Activated T-helper 1 cell treated with anti-CD3 and anti-CD28 coated beads, Interleukin-2, amount 50 U/mL, for 16 hours (primary cell): ENCODE measurements at regions not wholly inside any gene's neighbourhood (a gene's known extent, or its start where the extent isn't known, plus 50 kb on each side); places are given as distances from the start of the nearest gene placed in this dataset.

Experiments used
- DNase-seq, 2 donors: peaks; one replicate each; pipeline ENCODE4 v3.0.0-alpha.2; 2020; ENCODE audit warnings: low read depth in 1 of 2, low spot score in 1 of 2

DNA sequence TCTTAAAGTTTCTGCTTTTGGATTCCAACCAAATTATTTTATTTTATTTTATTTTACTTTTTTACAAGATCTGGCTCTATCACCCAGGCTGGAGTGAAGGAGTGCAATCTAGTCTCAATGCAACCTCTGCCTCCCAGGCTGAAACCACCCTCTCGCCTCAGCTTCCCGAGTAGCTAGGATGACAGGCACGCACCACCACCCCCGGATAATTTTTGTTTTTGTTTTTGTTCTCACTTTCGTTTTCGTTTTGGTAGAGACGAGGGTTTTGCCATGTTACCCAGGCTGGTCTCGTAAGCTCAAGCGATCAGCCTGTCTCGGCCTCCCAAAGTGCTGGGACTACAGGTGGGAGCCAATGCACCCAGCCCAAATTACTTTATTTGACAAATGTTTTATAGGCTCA lies 219.8 kb downstream of the ETS1 start:
- DNase-seq = no peak

GRCh38 chr11:128365044-128365443 lies 222.3 kb downstream of the ETS1 start:
- no peak for DNase-seq

- no peak for DNase-seq
Observed at GRCh38 chr11:128361451-128362020, 225.8 kb downstream of the ETS1 start.

DNA sequence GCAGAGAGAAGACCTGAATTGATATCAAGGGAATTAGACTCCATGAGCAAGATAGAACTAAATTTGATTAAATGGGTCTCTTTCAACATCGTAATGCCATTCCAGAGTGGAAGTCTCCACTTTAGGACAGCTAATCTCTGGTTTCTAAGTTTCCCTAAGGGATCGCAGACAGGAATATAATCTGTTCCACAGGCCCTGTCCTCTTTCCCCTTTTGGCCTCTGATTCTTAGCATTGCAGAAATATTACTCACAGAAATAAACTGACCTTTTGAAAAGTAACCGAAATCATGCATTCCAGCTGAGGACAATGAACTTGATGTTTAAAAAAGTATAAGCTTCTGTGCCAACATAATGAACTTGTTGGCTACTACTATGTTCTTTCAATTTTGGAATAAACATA lies 227.8 kb downstream of the ETS1 start:
- DNase-seq = no peak

- DNase-seq = no peak
Observed at GRCh38 chr11:128357073-128357472, 230.3 kb downstream of the ETS1 start.

GRCh38 chr11:128355558-128355957 lies 231.8 kb downstream of the ETS1 start:
- DNase-seq = no peak

DNA sequence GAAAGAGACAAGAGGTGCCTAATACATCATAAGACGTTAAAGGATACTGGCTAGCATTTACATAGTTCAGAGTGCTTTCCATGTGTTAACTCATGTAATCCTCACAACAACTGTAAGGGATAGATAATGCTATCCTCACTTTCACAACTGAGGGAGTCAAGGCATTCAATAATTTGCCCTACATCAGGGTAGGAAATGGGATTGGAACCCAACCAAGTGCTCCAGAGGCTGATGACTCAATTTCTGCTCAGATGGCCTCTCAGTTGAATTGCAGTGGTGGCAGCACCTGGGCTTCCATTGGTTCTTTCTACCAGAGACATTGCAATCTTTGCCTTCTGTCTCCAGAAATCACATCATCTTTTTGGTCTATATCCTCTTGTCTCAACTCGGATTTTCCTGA lies 232.9 kb downstream of the ETS1 start:
- DNase-seq = no peak

- DNase-seq = no peak
Observed at GRCh38 chr11:128351168-128351567, 236.2 kb downstream of the ETS1 start.

DNA sequence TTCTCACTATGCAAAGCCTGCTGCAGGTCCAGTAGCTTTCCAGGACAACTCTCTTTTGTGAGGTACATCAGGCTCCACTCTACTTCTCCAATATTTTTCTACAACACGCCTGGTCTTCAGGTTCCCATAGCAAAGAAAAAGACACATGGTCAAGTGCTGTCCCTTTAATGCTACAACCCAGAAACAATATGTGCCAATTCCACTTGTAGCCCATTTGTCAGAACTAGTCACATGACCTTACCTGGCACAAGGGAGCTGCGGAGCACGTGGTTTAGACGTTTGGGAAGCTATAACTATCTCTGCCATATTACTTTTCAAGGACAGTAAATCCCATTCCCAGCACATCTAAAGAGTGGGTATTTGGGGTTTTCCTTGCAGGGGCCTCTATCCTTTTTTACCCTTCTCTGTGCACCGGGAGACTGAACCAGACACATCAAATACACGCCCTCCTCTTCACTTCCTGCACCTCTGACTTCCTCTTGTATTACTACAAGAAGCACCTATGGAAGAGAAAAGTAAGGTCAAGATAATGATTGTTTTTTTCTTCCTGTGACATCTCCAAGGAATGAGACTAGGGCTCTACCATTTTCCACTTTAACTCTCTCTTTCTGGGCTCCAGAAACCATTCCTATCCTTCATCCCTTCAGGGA lies 237.6 kb downstream of the ETS1 start:
- DNase-seq = no peak

DNA sequence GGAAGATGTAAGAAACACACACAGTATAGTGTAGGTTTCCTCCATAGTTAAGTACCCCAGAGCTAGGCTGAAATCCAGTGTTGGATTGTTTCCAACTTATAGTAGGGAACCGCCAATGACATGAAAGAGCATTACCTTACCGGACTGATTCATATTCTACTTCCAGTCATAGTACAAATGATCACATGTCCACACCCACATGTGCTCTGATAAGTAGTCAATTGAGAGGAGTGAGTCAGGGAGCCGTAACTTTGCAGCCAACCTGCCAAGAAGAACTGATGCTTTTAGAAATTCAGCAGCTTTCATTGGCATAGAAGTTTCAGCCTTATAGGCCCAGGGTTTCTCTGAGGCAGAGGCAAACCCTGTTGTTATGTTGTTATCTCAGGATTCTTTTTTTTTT lies 240.6 kb downstream of the ETS1 start:
- DNase-seq = no peak

GRCh38 chr11:128345316-128345715 lies 242.0 kb downstream of the ETS1 start:
- no peak for DNase-seq

DNA sequence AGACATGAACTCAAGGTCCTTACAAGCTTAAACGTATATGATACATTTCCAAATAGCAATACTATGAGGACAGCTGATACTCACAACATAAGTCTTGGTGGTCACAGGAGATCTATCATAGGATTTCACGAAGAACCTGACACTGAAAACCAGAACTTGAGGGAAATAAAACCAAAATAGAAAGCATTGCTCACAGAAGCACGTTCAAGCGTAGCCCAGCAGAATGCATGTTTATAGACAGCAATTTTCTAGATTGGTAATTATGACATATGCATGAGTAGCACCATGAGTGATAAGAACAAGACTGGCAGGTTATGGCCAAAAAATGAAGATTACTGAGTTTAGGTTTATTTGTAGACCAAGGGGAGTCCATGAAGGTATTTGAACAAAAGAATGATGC lies 243.5 kb downstream of the ETS1 start:
- no peak for DNase-seq

DNA sequence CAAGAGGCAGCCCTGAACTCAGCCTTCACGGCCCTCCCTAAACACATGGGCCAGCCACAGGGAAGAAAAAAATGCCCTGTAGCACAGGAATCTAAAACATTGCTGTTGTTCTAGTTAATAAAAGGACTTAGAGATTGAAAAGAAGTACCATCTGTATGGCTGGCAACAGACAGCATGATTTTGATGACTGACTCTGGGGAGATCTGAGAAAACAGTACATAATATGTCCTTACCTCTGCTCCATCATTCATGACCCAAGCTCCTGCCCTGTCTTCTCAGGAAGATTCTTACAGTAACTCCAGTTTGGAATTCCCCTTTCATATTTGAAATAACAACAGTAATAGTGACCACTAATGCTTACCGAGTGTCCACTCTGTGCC lies 244.2 kb downstream of the ETS1 start:
- no peak for DNase-seq

DNA sequence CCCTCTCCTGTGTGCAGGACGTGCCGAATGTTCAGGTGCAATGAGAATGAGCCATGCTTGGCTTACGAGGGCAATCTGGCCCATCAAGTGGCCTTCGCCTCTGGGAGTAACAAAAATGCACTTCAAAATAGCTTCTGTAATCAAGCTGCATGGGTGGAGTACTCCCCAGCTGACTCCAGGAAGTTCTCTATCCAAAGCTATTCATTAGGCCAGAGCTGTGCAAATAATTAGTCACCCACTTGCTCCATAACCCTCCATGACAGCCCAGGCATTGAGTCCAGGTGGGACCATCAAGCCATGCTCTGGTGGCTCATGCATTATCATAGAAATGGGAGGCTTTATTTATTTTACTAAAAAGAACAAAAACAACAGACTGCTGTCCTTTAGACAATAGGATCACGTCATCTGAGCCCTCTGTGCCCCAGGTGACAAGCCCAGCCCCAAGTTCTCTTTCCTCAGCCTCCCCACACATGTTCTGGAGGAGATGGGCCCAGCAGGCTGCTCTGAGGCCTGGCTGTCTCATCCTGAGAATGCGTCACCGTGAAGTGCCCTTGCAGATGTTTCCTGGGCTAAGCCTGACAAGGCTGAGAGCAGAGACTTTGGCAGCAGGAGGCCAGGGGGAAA lies 244.7 kb downstream of the ETS1 start:
- DNase-seq = peak in 1 of 2 donors; percentile 38

DNA sequence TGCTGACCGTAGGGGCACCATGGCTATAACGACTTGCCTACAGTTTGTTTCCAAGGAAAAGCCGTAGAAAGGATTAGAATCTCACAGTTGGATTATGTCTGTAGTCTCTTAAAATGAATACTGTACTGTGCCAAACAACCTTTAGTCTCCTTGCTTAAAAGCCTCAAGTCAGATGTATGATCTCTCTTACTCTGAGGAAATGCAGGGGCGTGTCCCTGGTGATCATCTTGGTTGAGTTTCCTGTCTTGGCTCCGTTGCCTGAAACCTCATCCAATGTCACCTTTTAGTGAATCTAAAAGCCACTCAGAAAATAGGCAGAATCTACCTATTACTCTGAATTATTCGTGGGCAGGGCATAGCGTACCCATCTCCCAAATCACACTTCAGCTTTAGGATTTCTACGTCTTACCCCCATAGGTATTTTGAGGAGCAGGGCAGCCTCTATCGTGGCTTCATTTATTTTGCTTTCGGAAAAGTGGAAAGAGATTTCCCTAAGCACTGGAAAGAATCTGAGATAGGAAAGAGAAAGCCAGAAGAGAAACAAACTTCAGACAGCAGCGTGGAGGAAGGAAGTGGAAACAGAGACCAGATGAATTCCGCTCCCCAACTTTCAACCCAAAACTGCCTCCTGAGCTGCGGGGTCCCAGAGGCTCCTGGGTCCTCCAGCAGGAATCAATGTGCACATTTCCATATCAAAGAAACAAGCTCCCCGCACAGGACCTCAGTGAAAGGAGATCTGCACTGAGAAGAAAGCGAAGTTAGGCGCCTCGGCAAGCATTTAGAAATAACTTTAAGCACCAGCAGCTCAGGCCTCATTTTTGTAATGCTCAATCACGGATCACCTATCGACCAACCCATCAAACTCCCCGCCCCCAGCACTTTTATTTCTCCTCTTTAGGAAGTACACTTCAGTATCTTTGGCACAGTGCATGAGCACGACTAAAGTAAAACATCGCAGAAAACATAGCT lies 245.8 kb downstream of the ETS1 start:
- no peak for DNase-seq

- no peak for DNase-seq
Observed at GRCh38 chr11:128339792-128340191, 247.6 kb downstream of the ETS1 start.

GRCh38 chr11:128338811-128339210 lies 248.5 kb downstream of the ETS1 start:
- no peak for DNase-seq

- DNase-seq = no peak
Observed at GRCh38 chr11:128336203-128336602, 251.2 kb downstream of the ETS1 start.

DNA sequence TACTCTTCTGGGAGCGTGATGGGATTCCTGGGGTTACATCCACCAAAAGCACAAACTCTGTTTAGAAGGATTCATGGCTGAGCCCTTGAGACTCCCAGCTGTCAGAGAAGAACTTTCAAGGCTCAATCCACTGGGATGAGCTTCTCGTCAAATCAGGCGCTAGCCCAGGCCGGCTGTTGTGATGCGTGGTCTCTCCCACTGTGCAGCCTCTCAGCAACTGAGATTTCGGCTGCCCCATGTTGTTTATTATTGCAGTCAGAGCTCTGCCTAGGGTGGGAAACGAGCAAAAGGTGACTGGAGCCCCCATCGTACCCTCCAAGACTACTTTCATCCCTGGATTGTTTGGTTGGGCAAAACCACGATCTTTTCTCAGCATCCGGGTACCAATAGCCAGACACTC lies 251.6 kb downstream of the ETS1 start:
- no peak for DNase-seq

DNA sequence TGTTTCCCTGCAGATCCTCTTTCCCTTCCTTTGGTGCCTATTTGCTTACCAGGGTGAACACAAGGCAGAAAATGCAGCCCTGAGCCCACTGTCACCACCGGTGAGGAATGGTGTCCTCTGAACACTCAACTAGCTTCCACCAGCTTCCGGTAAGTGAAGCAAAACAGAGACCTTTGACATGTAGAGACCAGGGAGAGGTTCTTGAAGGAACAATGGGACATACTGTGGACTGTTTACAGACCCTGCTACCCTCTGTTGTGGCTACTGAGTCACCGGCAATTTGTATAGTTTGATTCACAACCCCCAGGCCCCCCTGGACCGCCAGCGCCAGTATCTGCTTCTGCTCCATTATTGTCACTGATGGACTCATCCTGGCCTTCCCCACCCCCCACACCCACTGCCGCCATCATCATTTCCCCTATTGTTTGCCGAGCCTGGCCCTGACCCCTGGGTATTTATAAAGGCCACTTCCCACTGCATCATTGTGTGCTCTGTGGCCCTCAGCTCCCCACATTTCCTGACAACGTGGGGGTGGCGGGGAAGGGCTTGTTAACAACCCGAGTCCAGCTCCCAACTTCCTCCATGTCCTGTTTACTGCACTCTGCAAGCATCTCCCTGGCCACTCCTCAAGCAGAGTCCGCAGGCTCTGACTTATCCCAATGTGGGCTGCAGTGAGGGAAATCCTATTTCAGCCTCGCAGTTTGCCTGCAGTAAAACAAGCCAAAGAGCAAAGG lies 252.9 kb downstream of the ETS1 start:
- DNase-seq = no peak

- DNase-seq = no peak
Observed at GRCh38 chr11:128331317-128331716, 256.0 kb downstream of the ETS1 start.
